H1 (cell line): ENCODE measurements at regions not wholly inside any gene's neighbourhood (a gene's known extent, or its start where the extent isn't known, plus 50 kb on each side); places are given as distances from the start of the nearest gene placed in this dataset.

Source experiments
- CBX8 ChIP-seq: fragments of 300-800, 300-1000 bp; sonication (generic); IDR thresholded peaks from 2 replicates; pipeline ENCODE4 v1.7.1; 2016; ENCODE audit warnings: low read depth, low read length, borderline replicate concordance
- JUN ChIP-seq: IDR thresholded peaks from 2 replicates; pipeline ENCODE4 v1.6.1; 2011; ENCODE audit warnings: low read depth, mild to moderate bottlenecking, improper control_type of control experiment, low read length
- SRF ChIP-seq: IDR thresholded peaks from 2 replicates; pipeline ENCODE4 v1.6.1; 2011; ENCODE audit warnings: mild to moderate bottlenecking, low read depth, low read length, moderate library complexity

DNA sequence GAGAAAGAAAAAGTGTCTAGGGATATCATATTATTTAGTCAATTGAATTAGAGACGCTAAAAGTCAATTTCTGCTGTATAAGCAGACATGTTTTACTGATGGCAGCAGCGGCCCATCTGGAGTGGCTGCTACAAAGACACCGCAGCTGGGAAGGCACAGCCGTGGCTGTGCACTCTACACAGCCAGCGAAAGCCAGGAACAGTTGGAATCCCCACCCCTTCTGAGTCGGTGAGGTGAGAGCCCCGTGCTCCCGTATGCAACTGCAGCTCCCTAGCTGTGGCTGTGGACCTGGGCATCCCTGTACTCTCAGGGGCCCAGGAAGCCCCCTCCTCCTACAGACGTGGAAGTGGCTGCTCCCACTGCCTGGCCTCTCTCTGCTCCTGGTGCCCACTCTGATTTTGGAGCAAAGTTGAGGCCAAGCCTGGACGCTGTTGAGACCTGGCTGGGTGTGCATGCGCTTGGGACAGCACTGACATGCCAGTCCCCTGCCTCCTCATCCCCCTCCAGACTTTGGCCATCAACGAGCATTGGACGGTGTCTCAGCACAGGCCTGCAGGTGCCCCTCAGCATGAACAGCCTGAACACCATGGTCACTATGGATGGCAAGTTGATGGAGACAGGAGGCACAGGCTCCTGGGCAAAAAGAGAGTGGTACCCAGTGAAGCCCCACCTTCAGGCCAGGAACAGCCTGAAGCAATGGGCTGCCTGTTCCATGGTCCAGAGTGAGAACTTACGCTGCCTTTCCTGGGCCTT is 944.0 kb upstream of the MIR17HG start:
- TF ChIP-seq CBX8 = no peak
- no peak for TF ChIP-seq SRF
- no peak for TF ChIP-seq JUN
